ENCODE measurements at regions not wholly inside any gene's neighbourhood (a gene's known extent, or its start where the extent isn't known, plus 50 kb on each side); places are given as distances from the start of the nearest gene placed in this dataset.

DNA sequence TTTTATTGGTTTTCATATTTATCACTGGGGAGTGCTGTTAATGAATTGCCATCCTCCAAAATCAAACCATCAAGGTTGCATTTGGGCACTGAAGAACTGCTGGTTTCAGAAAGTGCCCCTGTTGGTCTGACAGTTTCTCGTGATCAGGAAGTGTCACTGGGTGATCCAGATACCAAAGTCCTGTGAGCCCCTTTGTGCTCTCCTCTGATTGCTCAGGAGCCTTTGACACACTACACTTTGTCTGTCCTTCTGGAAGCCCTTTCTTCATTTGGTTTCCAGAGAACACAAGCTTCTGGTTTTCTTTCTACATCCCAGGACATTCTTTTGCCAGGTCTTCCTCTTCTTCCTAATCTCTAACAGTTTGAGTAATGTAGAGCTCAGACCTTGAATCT lies 165.8 kb upstream of the PROX1 start:
- no peak overlapping the region for H3K4me3 ChIP-seq (ENCODE audit: low read depth, low read length, poor library complexity, severe bottlenecking)
- no peaks in the 10 kb centered on the region for H3K9me2 ChIP-seq (ENCODE audit: insufficient read depth, low read length)
- TF ChIP-seq EZH2phosphoT487 (IDR thresholded peaks at IDR 0.05; ENCODE audit: borderline replicate concordance, low read depth, low read length) (no peak), CTCF (conservative IDR thresholded peaks at IDR 0.05; ENCODE audit: low read length) (no peak)
- no TSS peak for BruUV-seq (replicated peaks)
- intact Hi-C loops (cut with micrococcal nuclease; ENCODE audit: unreplicated experiment) = no loop called here
- H2AFZ ChIP-seq (ENCODE audit: low read length) = no peak overlapping the region
- CTCF ChIA-PET (ENCODE audit: unreplicated experiment) = no interaction called here
- H3K36me3 ChIP-seq (ENCODE audit: insufficient read depth, low read length) = no peaks in the 10 kb centered on the region
- POLR2A ChIA-PET = no interaction called here
- no peak overlapping the region for H3K4me2 ChIP-seq (ENCODE audit: low read length)
- no peak overlapping the region for H3K27ac ChIP-seq (ENCODE audit: low read depth, low read length, poor library complexity, severe bottlenecking)
- no peaks in the 10 kb centered on the region for H3K4me1 ChIP-seq (ENCODE audit: insufficient read depth, low read length, poor library complexity, severe bottlenecking)
- no peaks in the 10 kb centered on the region for H4K20me1 ChIP-seq (ENCODE audit: insufficient read depth, low read length)
- no peak for DNase-seq (ENCODE audit: low spot score)
- H3K79me2 ChIP-seq (ENCODE audit: insufficient read depth, low read depth, low read length) = no peaks in the 10 kb centered on the region
- no peaks in the 10 kb centered on the region for H3K9me3 ChIP-seq (ENCODE audit: low read length)

DNA sequence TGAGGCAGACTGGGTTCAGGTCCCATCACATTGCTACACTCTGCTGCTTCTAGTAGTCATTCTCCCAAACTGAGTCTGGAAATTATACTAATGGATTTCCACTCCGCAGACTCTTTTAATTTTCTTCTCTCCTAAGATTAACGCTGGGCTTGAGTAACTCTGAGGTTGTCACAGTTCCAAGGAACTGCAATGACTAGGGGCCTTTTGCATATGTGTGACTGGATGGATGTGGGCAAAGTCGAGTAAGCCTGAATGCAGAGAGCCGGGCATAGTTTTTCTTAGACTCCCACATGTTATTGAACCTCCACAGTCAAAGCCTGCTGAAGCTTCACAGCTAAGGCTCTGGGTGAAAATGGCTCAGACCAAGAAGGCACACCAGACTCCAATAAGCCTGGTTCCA lies 160.9 kb upstream of the PROX1 start:
- Histone ChIP-seq H3K9me2 (ENCODE audit: insufficient read depth, low read length) (no peaks in the 10 kb centered on the region), H4K20me1 (ENCODE audit: insufficient read depth, low read length) (no peaks in the 10 kb centered on the region), H3K9me3 (ENCODE audit: low read length) (no peaks in the 10 kb centered on the region), H3K4me2 (ENCODE audit: low read length) (no peak overlapping the region), H3K4me1 (ENCODE audit: insufficient read depth, low read length, poor library complexity, severe bottlenecking) (no peaks in the 10 kb centered on the region), H3K36me3 (ENCODE audit: insufficient read depth, low read length) (no peaks in the 10 kb centered on the region), H3K27ac (ENCODE audit: low read depth, low read length, poor library complexity, severe bottlenecking) (no peak overlapping the region), H3K4me3 (ENCODE audit: low read depth, low read length, poor library complexity, severe bottlenecking) (no peak overlapping the region), H2AFZ (ENCODE audit: low read length) (no peak overlapping the region), H3K79me2 (ENCODE audit: insufficient read depth, low read depth, low read length) (no peaks in the 10 kb centered on the region)
- no peak for DNase-seq (ENCODE audit: low spot score)
- ChIA-PET POLR2A (no interaction called here), CTCF (ENCODE audit: unreplicated experiment) (no interaction called here)
- no TSS peak for BruUV-seq (replicated peaks)
- intact Hi-C loops (cut with micrococcal nuclease; ENCODE audit: unreplicated experiment) = no loop called here
- no peak for TF ChIP-seq CTCF (conservative IDR thresholded peaks at IDR 0.05; ENCODE audit: low read length)
- no peak for TF ChIP-seq EZH2phosphoT487 (IDR thresholded peaks at IDR 0.05; ENCODE audit: borderline replicate concordance, low read depth, low read length)

GRCh38 chr1:213828867-213829266 lies 158.9 kb upstream of the PROX1 start:
- Histone ChIP-seq H3K4me2 (ENCODE audit: low read length) (no peak overlapping the region), H3K4me1 (ENCODE audit: insufficient read depth, low read length, poor library complexity, severe bottlenecking) (no peaks in the 10 kb centered on the region), H3K79me2 (ENCODE audit: insufficient read depth, low read depth, low read length) (no peaks in the 10 kb centered on the region), H3K4me3 (ENCODE audit: low read depth, low read length, poor library complexity, severe bottlenecking) (no peak overlapping the region), H3K27ac (ENCODE audit: low read depth, low read length, poor library complexity, severe bottlenecking) (no peak overlapping the region), H3K9me3 (ENCODE audit: low read length) (no peaks in the 10 kb centered on the region), H4K20me1 (ENCODE audit: insufficient read depth, low read length) (no peaks in the 10 kb centered on the region), H3K36me3 (ENCODE audit: insufficient read depth, low read length) (no peaks in the 10 kb centered on the region), H2AFZ (ENCODE audit: low read length) (no peak overlapping the region), H3K9me2 (ENCODE audit: insufficient read depth, low read length) (no peaks in the 10 kb centered on the region)
- intact Hi-C loops (cut with micrococcal nuclease; ENCODE audit: unreplicated experiment) = no loop called here
- no peak for DNase-seq (ENCODE audit: low spot score)
- no TSS peak for BruUV-seq (replicated peaks)
- POLR2A ChIA-PET = no interaction called here
- CTCF ChIA-PET (ENCODE audit: unreplicated experiment) = no interaction called here
- TF ChIP-seq CTCF (conservative IDR thresholded peaks at IDR 0.05; ENCODE audit: low read length) = no peak
- TF ChIP-seq EZH2phosphoT487 (IDR thresholded peaks at IDR 0.05; ENCODE audit: borderline replicate concordance, low read depth, low read length) = no peak
